Activated CD4-positive, alpha-beta memory T cell treated with anti-CD3 and anti-CD28 coated beads for 36 hours (primary cell): ENCODE measurements at regions not wholly inside any gene's neighbourhood (a gene's known extent, or its start where the extent isn't known, plus 50 kb on each side); places are given as distances from the start of the nearest gene placed in this dataset.

Experiments used
- CTCF ChIA-PET: fragments of 350-600 bp; sonication (Branson Sonifier 250); formaldehyde crosslinking; loops from one replicate; lab custom pipeline; 2021; ENCODE audit warnings: antibody characterized with exemption, inconsistent platforms; lab: Charles Lee
- POLR2A ChIA-PET: fragments of 350-600 bp; sonication (Branson Sonifier 250); formaldehyde crosslinking; loops from one replicate; lab custom pipeline; 2021; ENCODE audit warnings: antibody characterized with exemption; lab: Charles Lee
- DNase-seq: peaks from one replicate; pipeline ENCODE4 v3.0.0-alpha.2; 2020
- H3K27ac Mint-ChIP-seq: one replicate; pipeline ENCODE4 v1.8.0; 2021; ENCODE audit warnings: mixed read lengths
- H3K27me3 Mint-ChIP-seq: one replicate; pipeline ENCODE4 v1.8.0; 2021; ENCODE audit warnings: mixed read lengths
- H3K36me3 Mint-ChIP-seq: one replicate; pipeline ENCODE4 v1.8.0; 2021; ENCODE audit warnings: mixed read lengths
- H3K4me1 Mint-ChIP-seq: one replicate; pipeline ENCODE4 v1.8.0; 2021; ENCODE audit warnings: low read depth, mixed read lengths
- H3K4me3 Mint-ChIP-seq: one replicate; pipeline ENCODE4 v1.8.0; 2021; ENCODE audit warnings: mild to moderate bottlenecking, mixed read lengths
- H3K9me3 Mint-ChIP-seq: one replicate; pipeline ENCODE4 v1.8.0; 2021; ENCODE audit warnings: mixed read lengths
- intact Hi-C: fragments of 100-400 bp; cut with micrococcal nuclease; formaldehyde crosslinking; loops from one replicate; pipeline ENCODE4 v1.15.1; 2023

GRCh38 chr4:32776435-32777203 is 2056.4 kb downstream of the PCDH7 start:
- DNase-seq = no peak
- Mint-ChIP-seq H3K4me1 (no peaks in the 10 kb centered on the region), H3K9me3 (peaks cover 25% of the 10 kb centered on the region), H3K36me3 (no peaks in the 10 kb centered on the region), H3K27me3 (no peaks in the 10 kb centered on the region), H3K4me3 (no peak overlapping the region), H3K27ac (no peak overlapping the region)
- CTCF ChIA-PET = no interaction called here
- POLR2A ChIA-PET = no interaction called here
- intact Hi-C loops = no loop called here

- POLR2A ChIA-PET = no interaction called here
- CTCF ChIA-PET = no interaction called here
- no peaks in the 10 kb centered on the region for H3K4me1 Mint-ChIP-seq
- no peaks in the 10 kb centered on the region for H3K36me3 Mint-ChIP-seq
- H3K9me3 Mint-ChIP-seq = peaks cover 24% of the 10 kb centered on the region
- no peak for DNase-seq
- H3K27me3 Mint-ChIP-seq = no peaks in the 10 kb centered on the region
- no peak overlapping the region for H3K4me3 Mint-ChIP-seq
- H3K27ac Mint-ChIP-seq = no peak overlapping the region
- intact Hi-C loops = no loop called here
Measured at GRCh38 chr4:32778025-32778424, 2057.9 kb downstream of the PCDH7 start.

- H3K9me3 Mint-ChIP-seq = peaks cover 20% of the 10 kb centered on the region
- POLR2A ChIA-PET = no interaction called here
- H3K27me3 Mint-ChIP-seq = no peaks in the 10 kb centered on the region
- no peaks in the 10 kb centered on the region for H3K4me1 Mint-ChIP-seq
- no peaks in the 10 kb centered on the region for H3K36me3 Mint-ChIP-seq
- CTCF ChIA-PET = no interaction called here
- no peak for DNase-seq
- H3K27ac Mint-ChIP-seq = no peak overlapping the region
- H3K4me3 Mint-ChIP-seq = no peak overlapping the region
- intact Hi-C loops = no loop called here
Measured at GRCh38 chr4:32778938-32779337, 2058.8 kb downstream of the PCDH7 start.

GRCh38 chr4:32789026-32789608 is 2068.9 kb downstream of the PCDH7 start:
- Mint-ChIP-seq H3K9me3 (peaks cover 15% of the 10 kb centered on the region), H3K36me3 (no peaks in the 10 kb centered on the region), H3K27ac (no peak overlapping the region), H3K4me3 (no peak overlapping the region), H3K4me1 (no peaks in the 10 kb centered on the region), H3K27me3 (no peaks in the 10 kb centered on the region)
- CTCF ChIA-PET = no interaction called here
- intact Hi-C loops = no loop called here
- DNase-seq = no peak
- POLR2A ChIA-PET = no interaction called here

- peaks cover 12% of the 10 kb centered on the region for H3K9me3 Mint-ChIP-seq
- no peak for DNase-seq
- ChIA-PET CTCF (no interaction called here), POLR2A (no interaction called here)
- no peaks in the 10 kb centered on the region for H3K36me3 Mint-ChIP-seq
- intact Hi-C loops = no loop called here
- H3K4me1 Mint-ChIP-seq = no peaks in the 10 kb centered on the region
- H3K27me3 Mint-ChIP-seq = no peaks in the 10 kb centered on the region
- no peak overlapping the region for H3K4me3 Mint-ChIP-seq
- H3K27ac Mint-ChIP-seq = no peak overlapping the region
Measured at GRCh38 chr4:32790803-32791202, 2070.6 kb downstream of the PCDH7 start.

- no peaks in the 10 kb centered on the region for H3K4me1 Mint-ChIP-seq
- H3K36me3 Mint-ChIP-seq = no peaks in the 10 kb centered on the region
- peaks cover 15% of the 10 kb centered on the region for H3K9me3 Mint-ChIP-seq
- intact Hi-C loops = no loop called here
- POLR2A ChIA-PET = no interaction called here
- DNase-seq = no peak
- H3K4me3 Mint-ChIP-seq = no peak overlapping the region
- no peak overlapping the region for H3K27ac Mint-ChIP-seq
- no peaks in the 10 kb centered on the region for H3K27me3 Mint-ChIP-seq
- CTCF ChIA-PET = no interaction called here
Measured at GRCh38 chr4:32798471-32799159, 2078.4 kb downstream of the PCDH7 start.

- POLR2A ChIA-PET = no interaction called here
- DNase-seq = no peak
- Mint-ChIP-seq H3K9me3 (peaks cover 10% of the 10 kb centered on the region), H3K36me3 (no peaks in the 10 kb centered on the region), H3K27ac (no peak overlapping the region), H3K27me3 (no peaks in the 10 kb centered on the region), H3K4me1 (no peaks in the 10 kb centered on the region), H3K4me3 (no peak overlapping the region)
- CTCF ChIA-PET = no interaction called here
- intact Hi-C loops = no loop called here
Measured at GRCh38 chr4:32824336-32824735, 2104.2 kb downstream of the PCDH7 start.

GRCh38 chr4:32826169-32826568 is 2106.0 kb downstream of the PCDH7 start:
- DNase-seq = no peak
- ChIA-PET CTCF (no interaction called here), POLR2A (no interaction called here)
- no peaks in the 10 kb centered on the region for H3K4me1 Mint-ChIP-seq
- H3K9me3 Mint-ChIP-seq = peaks cover 13% of the 10 kb centered on the region
- H3K4me3 Mint-ChIP-seq = no peak overlapping the region
- no peak overlapping the region for H3K27ac Mint-ChIP-seq
- H3K27me3 Mint-ChIP-seq = no peaks in the 10 kb centered on the region
- intact Hi-C loops = no loop called here
- no peaks in the 10 kb centered on the region for H3K36me3 Mint-ChIP-seq

GRCh38 chr4:32830160-32830559 is 2110.0 kb downstream of the PCDH7 start:
- intact Hi-C loops = no loop called here
- DNase-seq = no peak

GRCh38 chr4:32831104-32831503 is 2110.9 kb downstream of the PCDH7 start:
- Mint-ChIP-seq H3K27ac (no peak overlapping the region), H3K9me3 (peaks cover 11% of the 10 kb centered on the region), H3K27me3 (no peaks in the 10 kb centered on the region)

More at GRCh38 chr4:32830160-32830559, 2110.0 kb downstream of the PCDH7 start:
- Mint-ChIP-seq H3K9me3 (peaks cover 11% of the 10 kb centered on the region), H3K4me3 (no peak overlapping the region), H3K4me1 (no peaks in the 10 kb centered on the region), H3K27ac (no peak overlapping the region), H3K36me3 (no peaks in the 10 kb centered on the region), H3K27me3 (no peaks in the 10 kb centered on the region)
- ChIA-PET CTCF (no interaction called here), POLR2A (no interaction called here)

GRCh38 chr4:32840461-32841189 is 2120.5 kb downstream of the PCDH7 start:
- intact Hi-C loops = no loop called here
- peaks cover 5% of the 10 kb centered on the region for H3K9me3 Mint-ChIP-seq
- ChIA-PET POLR2A (no interaction called here), CTCF (interaction anchor here (1.6 kb wide), 1 partner anchor 22 kb away, joined by 3 read pairs; no protein-coding TSS in a partner anchor)
- H3K27me3 Mint-ChIP-seq = no peaks in the 10 kb centered on the region
- DNase-seq = no peak
- no peaks in the 10 kb centered on the region for H3K36me3 Mint-ChIP-seq
- H3K27ac Mint-ChIP-seq = no peak overlapping the region
- no peaks in the 10 kb centered on the region for H3K4me1 Mint-ChIP-seq
- no peak overlapping the region for H3K4me3 Mint-ChIP-seq

More at GRCh38 chr4:32831104-32831503, 2110.9 kb downstream of the PCDH7 start:
- H3K36me3 Mint-ChIP-seq = no peaks in the 10 kb centered on the region
- CTCF ChIA-PET = no interaction called here
- no peak for DNase-seq
- POLR2A ChIA-PET = no interaction called here
- intact Hi-C loops = no loop called here
- H3K4me1 Mint-ChIP-seq = no peaks in the 10 kb centered on the region
- H3K4me3 Mint-ChIP-seq = no peak overlapping the region

GRCh38 chr4:32841217-32841616 is 2121.0 kb downstream of the PCDH7 start:
- Mint-ChIP-seq H3K4me1 (no peaks in the 10 kb centered on the region), H3K36me3 (no peaks in the 10 kb centered on the region)

More at GRCh38 chr4:32841217-32841616, 2121.0 kb downstream of the PCDH7 start:
- no peak for DNase-seq
- Mint-ChIP-seq H3K9me3 (peaks cover 5% of the 10 kb centered on the region), H3K27me3 (no peaks in the 10 kb centered on the region), H3K4me3 (no peak overlapping the region), H3K27ac (no peak overlapping the region)
- ChIA-PET CTCF (interaction anchor here (1.6 kb wide), 1 partner anchor 22 kb away, joined by 3 read pairs; no protein-coding TSS in a partner anchor), POLR2A (no interaction called here)
- intact Hi-C loops = no loop called here
